ACC112 (cell line): ENCODE measurements at regions not wholly inside any gene's neighbourhood (a gene's known extent, or its start where the extent isn't known, plus 50 kb on each side); places are given as distances from the start of the nearest gene placed in this dataset.

Experiments used
- H2AFZ ChIP-seq: fragments of 200-600 bp; sonication (generic); one replicate; pipeline ENCODE4 v1.6.0; 2017; ENCODE audit warnings: antibody characterized with exemption, low read length; ENCODE audit not compliant: unreplicated experiment
- H3K27ac ChIP-seq: fragments of 200-600 bp; sonication (generic); 2 replicates; pipeline ENCODE4 v1.5.1; 2014; ENCODE audit warnings: low read depth, mild to moderate bottlenecking, antibody characterized with exemption, low read length, moderate library complexity
- H3K27me3 ChIP-seq: fragments of 200-600 bp; sonication (generic); 2 replicates; pipeline ENCODE4 v1.6.1; 2014; ENCODE audit warnings: mild to moderate bottlenecking, antibody characterized with exemption, low read length, moderate library complexity, mixed read lengths; ENCODE audit not compliant: insufficient read depth
- H3K36me3 ChIP-seq: fragments of 200-600 bp; sonication (generic); 2 replicates; pipeline ENCODE4 v1.6.1; 2016; ENCODE audit warnings: mild to moderate bottlenecking, antibody characterized with exemption, low read length, moderate library complexity, mixed read lengths; ENCODE audit not compliant: insufficient read depth
- H3K4me1 ChIP-seq: fragments of 200-600 bp; sonication (generic); one replicate; pipeline ENCODE4 v1.6.1; 2016; ENCODE audit warnings: low read length, mixed read lengths; ENCODE audit not compliant: insufficient read depth, unreplicated experiment, control insufficient read depth
- H3K4me3 ChIP-seq: fragments of 200-600 bp; sonication (generic); 2 replicates; pipeline ENCODE4 v1.5.1; 2014; ENCODE audit warnings: mild to moderate bottlenecking, low read depth, low read length
- H3K79me2 ChIP-seq: fragments of 200-600 bp; sonication (generic); one replicate; pipeline ENCODE4 v1.6.0; 2016; ENCODE audit warnings: low read length; ENCODE audit not compliant: control insufficient read depth, unreplicated experiment, insufficient read depth

- H3K27me3 ChIP-seq, result no peaks in the 10 kb centered on the region; the same call in 1 of the 2 replicates
- no peaks in the 10 kb centered on the region for H3K4me1 ChIP-seq
- no peak overlapping the region for H3K27ac ChIP-seq
- no peaks in the 10 kb centered on the region for H3K36me3 ChIP-seq
- H3K79me2 ChIP-seq, result no peaks in the 10 kb centered on the region
- no peak overlapping the region for H3K4me3 ChIP-seq
- H2AFZ ChIP-seq, result no peak overlapping the region
These were observed 381.2 kb upstream of the MC4R start for GRCh38 chr18:60753753-60754152.

- H3K27ac ChIP-seq, result no peak overlapping the region
- H3K79me2 ChIP-seq, result no peaks in the 10 kb centered on the region
- no peaks in the 10 kb centered on the region for H3K4me1 ChIP-seq
These were observed 381.9 kb upstream of the MC4R start for GRCh38 chr18:60754413-60755009.

GRCh38 chr18:60755134-60755533, 382.6 kb upstream of the MC4R start:
- Histone ChIP-seq H3K4me1 (no peaks in the 10 kb centered on the region), H3K27me3 (no peaks in the 10 kb centered on the region; the same call in 1 of the 2 replicates), H2AFZ (no peak overlapping the region), H3K79me2 (no peaks in the 10 kb centered on the region), H3K4me3 (no peak overlapping the region), H3K36me3 (no peaks in the 10 kb centered on the region), H3K27ac (no peak overlapping the region)

More at GRCh38 chr18:60754413-60755009, 381.9 kb upstream of the MC4R start:
- no peaks in the 10 kb centered on the region for H3K36me3 ChIP-seq
- H3K27me3 ChIP-seq, result no peaks in the 10 kb centered on the region; the same call in 1 of the 2 replicates
- H2AFZ ChIP-seq, result no peak overlapping the region
- H3K4me3 ChIP-seq, result no peak overlapping the region

GRCh38 chr18:60775978-60776377, 403.4 kb upstream of the MC4R start:
- Histone ChIP-seq H3K4me1 (no peaks in the 10 kb centered on the region), H3K36me3 (no peaks in the 10 kb centered on the region), H3K27me3 (peaks cover 5% of the 10 kb centered on the region; the same call in 1 of the 2 replicates), H3K4me3 (no peak overlapping the region), H2AFZ (no peak overlapping the region), H3K27ac (no peak overlapping the region), H3K79me2 (no peaks in the 10 kb centered on the region)

- Histone ChIP-seq H3K36me3 (no peaks in the 10 kb centered on the region), H3K27ac (no peak overlapping the region), H2AFZ (no peak overlapping the region)
These were observed 411.6 kb upstream of the MC4R start for GRCh38 chr18:60784161-60784560.

GRCh38 chr18:60794802-60795201, 422.2 kb upstream of the MC4R start:
- no peak overlapping the region for H2AFZ ChIP-seq
- no peaks in the 10 kb centered on the region for H3K79me2 ChIP-seq
- H3K4me3 ChIP-seq, result no peak overlapping the region
- no peaks in the 10 kb centered on the region for H3K36me3 ChIP-seq
- H3K27ac ChIP-seq, result no peak overlapping the region
- H3K27me3 ChIP-seq, result no peaks in the 10 kb centered on the region
- H3K4me1 ChIP-seq, result no peaks in the 10 kb centered on the region

More at GRCh38 chr18:60784161-60784560, 411.6 kb upstream of the MC4R start:
- Histone ChIP-seq H3K79me2 (no peaks in the 10 kb centered on the region), H3K4me1 (no peaks in the 10 kb centered on the region), H3K27me3 (no peaks in the 10 kb centered on the region), H3K4me3 (no peak overlapping the region)

GRCh38 chr18:60804415-60804814, 431.8 kb upstream of the MC4R start:
- Histone ChIP-seq H2AFZ (no peak overlapping the region), H3K36me3 (no peaks in the 10 kb centered on the region), H3K4me1 (no peaks in the 10 kb centered on the region), H3K27ac (no peak overlapping the region), H3K4me3 (no peak overlapping the region), H3K79me2 (no peaks in the 10 kb centered on the region), H3K27me3 (no peaks in the 10 kb centered on the region)

- H3K27ac ChIP-seq, result no peak overlapping the region
- no peak overlapping the region for H2AFZ ChIP-seq
- H3K4me3 ChIP-seq, result no peak overlapping the region
- H3K36me3 ChIP-seq, result no peaks in the 10 kb centered on the region
- H3K4me1 ChIP-seq, result no peaks in the 10 kb centered on the region
- H3K27me3 ChIP-seq, result no peaks in the 10 kb centered on the region
- no peaks in the 10 kb centered on the region for H3K79me2 ChIP-seq
These were observed 437.4 kb upstream of the MC4R start for GRCh38 chr18:60809937-60810336.

- Histone ChIP-seq H3K79me2 (no peaks in the 10 kb centered on the region), H3K27ac (no peak overlapping the region), H3K27me3 (no peaks in the 10 kb centered on the region), H2AFZ (no peak overlapping the region), H3K36me3 (no peaks in the 10 kb centered on the region), H3K4me1 (no peaks in the 10 kb centered on the region), H3K4me3 (no peak overlapping the region)
These were observed 440.3 kb upstream of the MC4R start for GRCh38 chr18:60812921-60813320.

GRCh38 chr18:60826346-60826745, 453.8 kb upstream of the MC4R start:
- Histone ChIP-seq H3K36me3 (no peaks in the 10 kb centered on the region), H3K4me3 (no peak overlapping the region), H2AFZ (no peak overlapping the region), H3K79me2 (no peaks in the 10 kb centered on the region), H3K27ac (no peak overlapping the region), H3K27me3 (no peaks in the 10 kb centered on the region), H3K4me1 (no peaks in the 10 kb centered on the region)

GRCh38 chr18:60831971-60832370, 459.4 kb upstream of the MC4R start:
- Histone ChIP-seq H2AFZ (no peak overlapping the region), H3K36me3 (no peaks in the 10 kb centered on the region), H3K4me1 (no peaks in the 10 kb centered on the region), H3K27me3 (no peaks in the 10 kb centered on the region), H3K27ac (no peak overlapping the region), H3K4me3 (no peak overlapping the region), H3K79me2 (no peaks in the 10 kb centered on the region)
